Uterus (tissue), 2 donors: ENCODE measurements at regions not wholly inside any gene's neighbourhood (a gene's known extent, or its start where the extent isn't known, plus 50 kb on each side); places are given as distances from the start of the nearest gene placed in this dataset.

ENCODE experiments used
- CTCF ChIP-seq, 4 experiments: fragments of 200-600 bp in 2 of 4; fragments of 450-650 bp in 2 of 4; sonication (generic) in 2 of 4; IDR thresholded peaks; one replicate each; pipeline ENCODE4 v1.5.1; 2016 to 2019; ENCODE audit warnings: antibody characterized with exemption in 4 of 4, mild to moderate bottlenecking in 2 of 4, moderate library complexity in 1 of 4
- POLR2A ChIP-seq, 2 donors: fragments of 450-650 bp; IDR thresholded peaks; one replicate each; pipeline ENCODE4 v1.6.1; 2016; ENCODE audit warnings: antibody characterized with exemption in 2 of 2, mild to moderate bottlenecking in 1 of 2, moderate library complexity in 1 of 2

- TF ChIP-seq CTCF (IDR thresholded peaks at IDR 0.05) (no peak), POLR2A (IDR thresholded peaks at IDR 0.05) (no peak)
These were observed 66.0 kb upstream of the PITX1 start for GRCh38 chr5:135100011-135100410.
